Neural cell (in vitro differentiated cells): ENCODE measurements at regions not wholly inside any gene's neighbourhood (a gene's known extent, or its start where the extent isn't known, plus 50 kb on each side); places are given as distances from the start of the nearest gene placed in this dataset.
"Not testable (repeated sequence)": the region's sequence is repeated elsewhere in the genome, so short reads cannot be mapped to it uniquely, and the experiment has no call there.

Experiments used
- H2AFZ ChIP-seq: fragments of 200-600, 300-800 bp; sonication (generic), shearing (Covaris generic); 2 replicates; pipeline ENCODE4 v1.6.0; 2014; ENCODE audit warnings: low read depth, mild to moderate bottlenecking, antibody characterized with exemption, low read length, moderate library complexity
- H3F3A ChIP-seq: fragments of 200-600 bp; shearing (Covaris generic); 2 replicates; pipeline ENCODE4 v1.6.1; 2016; ENCODE audit warnings: mild to moderate bottlenecking, moderate library complexity, mixed read lengths, antibody characterized with exemption, low read length; ENCODE audit not compliant: insufficient read depth, poor library complexity, severe bottlenecking
- H3K27ac ChIP-seq: fragments of 200-600, 300-800 bp; sonication (generic), shearing (Covaris generic); 2 replicates; pipeline ENCODE4 v1.5.1; 2014; ENCODE audit warnings: mild to moderate bottlenecking, low read length, moderate library complexity
- H3K27me3 ChIP-seq: fragments of 300-800, 200-600 bp; sonication (generic), shearing (Covaris generic); 2 replicates; pipeline ENCODE4 v1.6.0; 2014; ENCODE audit warnings: mild to moderate bottlenecking, low read depth, low read length, moderate library complexity; ENCODE audit not compliant: insufficient read depth
- H3K36me3 ChIP-seq: fragments of 300-800, 200-600 bp; sonication (generic), shearing (Covaris generic); 2 replicates; pipeline ENCODE4 v1.5.1; 2014; ENCODE audit warnings: mild to moderate bottlenecking, antibody characterized with exemption, low read length, moderate library complexity; ENCODE audit not compliant: insufficient read depth
- H3K4me2 ChIP-seq: fragments of 300-800, 200-600 bp; sonication (generic), shearing (Covaris generic); 2 replicates; pipeline ENCODE4 v1.6.0; 2014; ENCODE audit warnings: mild to moderate bottlenecking, low read length
- H3K4me3 ChIP-seq: fragments of 300-800, 200-600 bp; sonication (generic), shearing (Covaris generic); 2 replicates; pipeline ENCODE4 v1.5.1; 2014; ENCODE audit warnings: mild to moderate bottlenecking, low read length, moderate library complexity
- H3K79me2 ChIP-seq: fragments of 200-600 bp; shearing (Covaris generic); replicated peaks from 2 replicates; pipeline ENCODE4 v1.6.0; 2014; ENCODE audit warnings: mild to moderate bottlenecking, low read length, moderate library complexity; ENCODE audit not compliant: insufficient read depth
- H3K9ac ChIP-seq: fragments of 300-800, 200-600 bp; sonication (generic), shearing (Covaris generic); 2 replicates; pipeline ENCODE4 v1.6.1; 2016; ENCODE audit warnings: mild to moderate bottlenecking, low read length, mixed read lengths
- H3K9me2 ChIP-seq: fragments of 200-600 bp; shearing (Covaris generic); 2 replicates; pipeline ENCODE4 v1.6.1; 2016; ENCODE audit warnings: mild to moderate bottlenecking, low read length, mixed read lengths; ENCODE audit not compliant: insufficient read depth
- H3K9me3 ChIP-seq: fragments of 200-600, 300-800 bp; sonication (generic), shearing (Covaris generic); 2 replicates; pipeline ENCODE4 v1.6.1; 2016; ENCODE audit warnings: mild to moderate bottlenecking, mixed run types, low read length, moderate library complexity, mixed read lengths
- H4K20me1 ChIP-seq: fragments of 200-600 bp; shearing (Covaris generic); 2 replicates; pipeline ENCODE4 v1.6.1; 2016; ENCODE audit warnings: mild to moderate bottlenecking, mixed run types; ENCODE audit not compliant: insufficient read depth
- CTCF ChIP-seq: fragments of 450-650 bp; IDR thresholded peaks from 2 replicates; pipeline ENCODE4 v1.5.1; 2014; ENCODE audit warnings: antibody characterized with exemption, mild to moderate bottlenecking, moderate library complexity; ENCODE audit not compliant: poor library complexity, severe bottlenecking
- EP300 ChIP-seq: fragments of 450-650 bp; conservative IDR thresholded peaks from 2 replicates; pipeline ENCODE4 v1.6.1; 2014; ENCODE audit warnings: antibody characterized with exemption, mild to moderate bottlenecking, moderate library complexity; ENCODE audit not compliant: poor library complexity, severe bottlenecking
- EZH2 ChIP-seq: fragments of 200-600, 300-800 bp; shearing (Covaris generic), sonication (generic); IDR thresholded peaks from 2 replicates; pipeline ENCODE4 v1.6.1; 2014; ENCODE audit warnings: antibody characterized with exemption, low read length, borderline replicate concordance, mild to moderate bottlenecking; ENCODE audit not compliant: insufficient read depth, poor library complexity, severe bottlenecking
- MXI1 ChIP-seq: fragments of 450-650 bp; conservative IDR thresholded peaks from 2 replicates; pipeline ENCODE4 v1.6.1; 2014; ENCODE audit warnings: antibody characterized with exemption, mild to moderate bottlenecking; ENCODE audit not compliant: poor library complexity, severe bottlenecking
- POLR2AphosphoS5 ChIP-seq: IDR thresholded peaks from 2 replicates; pipeline ENCODE4 v1.6.1; 2012
- RAD21 ChIP-seq: fragments of 450-650 bp; conservative IDR thresholded peaks from 2 replicates; pipeline ENCODE4 v1.6.1; 2014; ENCODE audit warnings: antibody characterized with exemption, mild to moderate bottlenecking, moderate library complexity
- REST ChIP-seq: IDR thresholded peaks from 2 replicates; pipeline ENCODE4 v1.6.1; 2012; ENCODE audit warnings: borderline replicate concordance
- SMC3 ChIP-seq: fragments of 450-650 bp; conservative IDR thresholded peaks from 2 replicates; pipeline ENCODE4 v1.6.1; 2014; ENCODE audit warnings: antibody characterized with exemption, mild to moderate bottlenecking, moderate library complexity; ENCODE audit not compliant: poor library complexity
- TAF1 ChIP-seq: IDR thresholded peaks from 2 replicates; pipeline ENCODE4 v1.6.1; 2012; ENCODE audit warnings: low read depth

GRCh38 chr21:35190201-35190701 lies 141.1 kb upstream of the RUNX1 start:
- no peak overlapping the region for H3K4me3 ChIP-seq
- H3K27me3 ChIP-seq, result no peaks in the 10 kb centered on the region
- no peaks in the 10 kb centered on the region for H3K9me2 ChIP-seq
- H3F3A ChIP-seq, result no peaks in the 10 kb centered on the region
- no peaks in the 10 kb centered on the region for H3K36me3 ChIP-seq
- TF ChIP-seq POLR2AphosphoS5 (no peak), EZH2 (no peak), CTCF (no peak), EP300 (no peak), TAF1 (no peak), SMC3 (no peak), REST (no peak), MXI1 (no peak), RAD21 (no peak)
- H4K20me1 ChIP-seq, result no peaks in the 10 kb centered on the region
- no peak overlapping the region for H3K4me2 ChIP-seq
- H3K9me3 ChIP-seq, result no peaks in the 10 kb centered on the region
- no peaks in the 10 kb centered on the region for H3K79me2 ChIP-seq
- no peak overlapping the region for H3K27ac ChIP-seq
- H2AFZ ChIP-seq, result no peak overlapping the region
- H3K9ac ChIP-seq, result no peak overlapping the region

DNA sequence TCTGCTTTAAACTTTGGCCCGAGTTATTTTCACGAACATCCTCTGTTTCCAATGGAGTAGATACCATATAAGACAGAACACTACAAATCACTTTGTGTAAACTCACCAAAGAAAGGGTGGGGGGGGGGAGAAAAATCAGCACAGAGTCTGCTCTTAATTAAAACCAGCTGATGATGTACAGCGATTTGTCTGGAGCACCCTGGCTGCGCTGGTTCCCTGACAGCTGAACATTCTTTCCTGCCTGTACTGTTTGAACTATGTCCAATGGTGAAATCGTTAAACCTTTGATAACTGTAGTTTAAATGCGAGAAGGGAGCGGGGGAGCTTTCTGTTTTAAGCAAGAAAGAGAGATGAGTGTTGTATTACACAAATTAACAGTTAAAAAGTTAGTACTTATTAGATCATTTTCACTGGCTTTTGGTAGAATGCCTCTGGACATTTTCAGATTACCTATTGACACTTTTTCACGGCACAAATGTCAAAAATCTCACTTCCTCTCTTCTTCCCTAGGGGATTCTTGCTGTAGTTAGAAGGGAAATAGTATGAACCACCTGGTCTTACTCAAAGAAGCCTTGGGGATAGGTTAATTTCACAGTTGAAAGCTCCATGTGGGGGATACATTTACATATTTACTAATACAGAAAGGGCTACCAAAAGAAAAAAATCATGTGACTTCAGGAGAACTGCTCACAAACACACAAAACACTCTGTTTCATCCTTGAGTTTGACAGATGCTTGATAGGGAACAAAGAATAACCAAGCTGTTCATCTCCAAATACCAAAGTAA lies 140.2 kb upstream of the RUNX1 start:
- Histone ChIP-seq H3K9me3 (no peaks in the 10 kb centered on the region), H3K27me3 (no peaks in the 10 kb centered on the region), H2AFZ (no peak overlapping the region), H3K79me2 (no peaks in the 10 kb centered on the region), H3K4me2 (no peak overlapping the region), H3K9ac (no peak overlapping the region), H3K36me3 (no peaks in the 10 kb centered on the region), H4K20me1 (no peaks in the 10 kb centered on the region), H3K4me3 (no peak overlapping the region), H3F3A (no peaks in the 10 kb centered on the region), H3K9me2 (no peaks in the 10 kb centered on the region), H3K27ac (no peak overlapping the region)
- TF ChIP-seq EP300 (no peak), EZH2 (no peak), SMC3 (no peak), MXI1 (no peak), POLR2AphosphoS5 (no peak), RAD21 (no peak), REST (no peak), CTCF (no peak), TAF1 (no peak)

DNA sequence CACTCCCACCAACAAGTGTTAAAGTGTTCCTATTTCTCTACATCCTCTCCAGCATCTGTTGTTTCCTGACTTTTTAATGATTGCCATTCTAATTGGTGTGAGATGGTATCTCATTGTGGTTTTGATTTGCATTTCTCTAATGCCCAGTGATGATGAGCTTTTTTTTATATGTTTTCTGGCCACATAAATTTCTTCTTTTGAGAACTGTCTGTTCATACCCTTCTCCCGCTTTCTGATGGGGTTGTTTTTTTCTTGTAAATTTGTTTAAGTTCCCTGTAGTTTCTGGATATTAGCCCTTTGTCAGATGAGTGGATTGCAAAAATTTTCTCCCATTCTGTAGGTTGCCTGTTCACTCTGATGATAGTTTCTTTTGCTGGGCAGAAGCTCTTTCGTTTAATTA lies 134.3 kb upstream of the RUNX1 start:
- H2AFZ ChIP-seq, H3K9me2 ChIP-seq, H3K27me3 ChIP-seq, H3K36me3 ChIP-seq, H3K27ac ChIP-seq, H4K20me1 ChIP-seq, H3K9ac ChIP-seq, H3K79me2 ChIP-seq, H3K4me3 ChIP-seq, H3F3A ChIP-seq, H3K9me3 ChIP-seq, H3K4me2 ChIP-seq: not testable (repeated sequence)
